KG1 (cell line): ENCODE measurements at regions not wholly inside any gene's neighbourhood (a gene's known extent, or its start where the extent isn't known, plus 50 kb on each side); places are given as distances from the start of the nearest gene placed in this dataset.

ENCODE experiments used
- DNase-seq: peaks from one replicate; lab custom pipeline; 2025; lab: John Stamatoyannopoulos, UW

DNA sequence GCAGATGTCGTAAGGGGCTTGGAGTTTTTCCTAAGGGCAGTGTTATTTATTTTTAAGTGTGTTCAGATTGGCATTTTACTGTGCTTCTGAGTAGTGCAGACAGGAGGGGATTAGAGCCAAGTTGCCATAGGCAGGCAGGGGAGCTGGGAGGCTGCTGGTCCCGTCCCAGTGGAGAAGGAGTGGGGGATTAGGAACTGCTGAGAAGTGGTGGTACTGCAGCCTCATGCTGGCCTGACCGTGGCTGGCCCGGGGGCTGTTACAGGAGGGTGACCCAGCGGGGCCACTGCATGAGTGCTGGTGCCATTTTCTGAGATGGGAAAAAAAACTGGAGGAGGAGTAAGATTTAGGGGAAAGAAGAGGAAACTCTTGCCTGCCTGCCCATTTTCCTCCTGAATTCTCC is 52.3 kb upstream of the DLK1 start:
- no peak for DNase-seq

DNA sequence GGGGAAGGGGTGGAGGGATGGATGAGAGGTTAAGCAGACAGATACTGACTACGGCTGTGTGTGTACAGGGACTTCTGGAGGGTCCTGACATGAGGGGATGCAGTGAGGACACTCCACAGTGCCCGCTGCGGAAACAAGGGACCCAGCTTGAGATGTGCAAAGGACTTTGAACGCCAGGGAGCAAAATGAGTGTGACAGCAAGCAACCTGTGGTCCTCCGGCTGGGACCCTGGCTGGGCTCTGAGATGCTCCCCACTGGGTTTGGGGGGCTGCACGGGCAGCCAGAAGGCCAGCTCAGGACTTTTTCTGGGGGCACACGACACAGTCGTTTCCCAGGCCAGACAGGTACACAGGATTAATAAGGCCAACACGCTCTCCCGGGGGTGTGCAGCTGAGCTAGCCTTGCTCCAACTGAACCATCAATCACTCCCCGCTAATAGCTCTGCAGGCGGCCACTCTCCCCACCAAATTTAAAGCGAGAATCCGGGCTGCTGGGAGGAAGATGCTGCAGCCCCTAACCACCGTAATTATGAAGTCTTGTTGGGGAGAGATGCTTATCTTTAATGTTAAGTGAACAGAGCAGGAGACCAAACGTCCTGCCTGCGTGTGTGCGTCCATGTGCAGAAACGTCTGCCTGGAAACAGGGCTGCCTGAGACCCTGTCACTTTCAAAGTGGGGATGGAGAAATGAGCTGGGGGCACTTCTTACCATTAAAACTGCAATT is 51.6 kb upstream of the DLK1 start:
- no peak for DNase-seq

DNA sequence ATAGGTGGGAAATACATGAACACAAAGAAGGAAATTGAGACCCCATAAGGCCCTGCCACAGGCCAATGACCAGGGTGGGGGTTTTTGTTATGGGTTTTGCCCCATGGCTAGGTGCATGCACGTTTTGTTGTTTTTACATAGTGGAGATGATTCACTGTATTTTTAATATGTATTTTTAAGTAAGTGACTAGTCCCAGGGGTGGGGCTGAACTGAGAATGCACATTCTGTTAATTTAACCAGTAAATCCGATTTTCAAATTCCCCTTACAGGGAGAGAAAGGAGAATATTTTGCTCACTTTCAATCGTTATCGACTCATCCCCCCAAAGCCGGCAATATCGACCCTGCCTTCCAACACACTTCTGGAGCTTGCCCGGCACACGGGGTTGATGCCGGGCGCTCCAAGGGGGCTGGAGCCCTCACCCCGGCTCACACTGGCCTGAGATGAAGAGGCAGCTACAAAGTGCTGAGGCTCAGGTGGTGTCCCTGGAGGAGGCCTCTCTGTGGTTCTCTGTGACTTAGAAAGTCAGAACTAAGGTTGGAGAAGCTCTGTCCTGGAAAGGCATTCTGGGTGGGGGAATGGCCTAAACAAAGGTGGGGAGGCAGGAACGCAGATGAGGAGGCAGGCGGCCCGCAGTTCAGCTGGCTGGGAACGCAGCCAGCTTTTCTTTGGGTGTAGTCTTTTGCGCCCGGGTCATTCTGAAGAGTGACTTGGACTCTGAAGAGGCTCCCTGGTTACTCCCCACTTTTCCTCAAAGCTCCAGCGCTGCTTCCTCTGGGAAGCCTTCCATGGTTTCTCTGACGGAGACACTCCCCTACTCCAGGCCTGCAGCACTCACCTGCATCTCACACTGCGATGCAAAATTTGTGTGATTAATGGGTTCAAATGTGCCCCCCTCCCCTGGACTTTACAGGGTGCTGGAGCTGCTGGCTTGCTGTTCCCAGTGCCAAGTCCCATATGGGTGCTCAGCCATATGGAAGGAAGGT is 50.7 kb upstream of the DLK1 start:
- no peak for DNase-seq
